ENCODE measurements at regions not wholly inside any gene's neighbourhood (a gene's known extent, or its start where the extent isn't known, plus 50 kb on each side); places are given as distances from the start of the nearest gene placed in this dataset.

DNA sequence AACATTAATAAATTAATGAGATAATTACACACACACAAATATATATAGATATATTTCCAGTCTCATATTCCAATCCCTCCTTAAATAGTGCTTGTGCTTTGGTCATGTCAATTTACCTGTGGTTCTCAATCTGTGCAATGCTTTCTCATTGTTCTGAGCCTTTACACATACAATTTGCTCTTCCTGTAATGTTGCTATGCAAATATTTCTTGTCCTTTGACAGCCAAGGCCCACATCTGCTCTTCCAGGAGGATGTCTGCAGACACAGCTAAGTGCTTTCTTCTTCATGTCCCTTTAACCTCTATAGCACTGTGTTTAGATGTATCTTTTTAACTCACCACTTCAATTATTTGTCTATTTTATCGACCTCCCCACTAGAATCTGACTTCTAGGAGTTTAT is 67.3 kb upstream of the RAPGEF2 start:
- DNase-seq (ENCODE audit: low read depth): no peak

DNA sequence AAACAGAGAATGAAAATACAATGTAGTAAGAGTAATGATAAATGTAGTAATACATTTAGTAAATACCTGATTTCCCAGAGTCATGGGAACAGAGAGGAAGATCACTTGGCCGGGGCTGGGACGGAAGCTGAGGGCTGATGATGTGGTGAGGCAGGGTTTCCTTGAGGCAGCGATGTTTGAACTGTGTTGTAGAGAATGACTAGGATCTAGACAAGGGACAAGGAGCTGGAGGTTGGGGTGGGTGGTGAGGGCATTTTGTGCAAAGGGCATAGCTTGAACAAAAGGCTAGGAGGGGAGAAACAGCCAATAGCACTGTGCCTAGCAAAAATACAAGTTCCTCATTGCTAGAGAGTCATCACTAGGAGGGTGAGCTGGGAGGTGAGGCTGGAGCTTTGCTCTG is 64.3 kb upstream of the RAPGEF2 start:
- no peak for DNase-seq (ENCODE audit: low read depth)

GRCh38 chr4:159041054-159042034 is 61.5 kb upstream of the RAPGEF2 start:
- DNase-seq (ENCODE audit: low read depth): no peak

DNA sequence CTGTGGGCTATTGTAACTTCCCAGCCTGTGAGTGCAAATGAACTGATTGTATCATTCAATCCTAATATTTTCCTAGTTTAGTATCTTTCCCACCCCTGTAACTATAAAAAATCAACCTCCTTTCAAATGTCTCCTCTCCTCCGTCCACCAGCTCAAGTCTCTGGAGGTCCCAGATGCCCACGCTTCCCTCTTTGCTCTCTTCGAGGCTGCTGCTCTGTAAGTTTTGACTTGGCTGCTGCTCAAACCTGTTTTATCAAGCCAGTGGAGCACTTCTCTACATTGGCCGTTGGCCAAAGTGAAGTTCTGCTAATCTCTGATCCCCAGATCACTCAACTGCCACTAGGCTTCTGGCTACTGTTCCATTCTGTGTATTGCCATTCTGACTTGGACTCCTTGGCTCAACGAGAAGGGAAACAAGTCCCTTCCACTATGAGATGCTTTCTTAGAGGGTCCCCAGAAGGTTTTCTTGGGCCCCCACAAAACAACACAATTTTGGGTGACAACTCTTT is 60.7 kb upstream of the RAPGEF2 start:
- DNase-seq (ENCODE audit: low read depth): no peak

GRCh38 chr4:159042868-159043267 is 60.0 kb upstream of the RAPGEF2 start:
- no peak for DNase-seq (ENCODE audit: low read depth)

- no peak for DNase-seq (ENCODE audit: low read depth)
These were observed 59.0 kb upstream of the RAPGEF2 start for GRCh38 chr4:159043861-159044260.

- no peak for DNase-seq (ENCODE audit: low read depth)
These were observed 57.6 kb upstream of the RAPGEF2 start for GRCh38 chr4:159045321-159045720.

- no peak for DNase-seq (ENCODE audit: low read depth)
These were observed 56.2 kb upstream of the RAPGEF2 start for GRCh38 chr4:159046683-159047082.

- peak; percentile 23 for DNase-seq (ENCODE audit: low read depth)
These were observed 55.3 kb upstream of the RAPGEF2 start for GRCh38 chr4:159047478-159048165.

- peak; percentile 36 for DNase-seq (ENCODE audit: low read depth)
These were observed 54.6 kb upstream of the RAPGEF2 start for GRCh38 chr4:159048166-159048886.

DNA sequence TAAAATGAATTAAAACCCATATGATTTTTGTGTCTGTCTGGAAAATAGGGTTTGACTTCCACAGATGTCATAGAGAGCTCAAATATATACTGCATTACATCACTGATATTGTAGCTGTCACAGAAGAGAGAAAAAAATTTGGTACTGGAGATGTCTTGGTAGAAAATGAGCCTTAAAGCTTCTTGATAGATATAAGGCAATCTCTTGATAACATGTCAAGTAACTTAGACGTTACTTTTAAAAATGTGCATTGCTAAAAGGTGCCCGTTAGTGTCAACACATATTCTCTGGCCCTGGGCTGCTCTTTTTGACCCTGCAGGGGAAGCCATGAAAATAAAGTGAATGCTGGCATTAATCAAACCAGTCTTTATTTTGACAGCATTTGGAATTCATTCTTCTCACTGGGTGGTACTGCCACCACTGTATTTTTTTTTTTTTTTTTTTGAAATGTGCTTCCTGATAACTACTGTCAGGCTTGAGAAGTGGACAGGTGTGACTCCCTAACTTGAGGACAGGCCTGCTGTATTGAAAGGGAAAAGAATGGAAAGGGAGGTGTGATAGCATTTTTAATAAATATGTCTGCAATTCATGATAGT is 53.0 kb upstream of the RAPGEF2 start:
- no peak for DNase-seq (ENCODE audit: low read depth)

DNA sequence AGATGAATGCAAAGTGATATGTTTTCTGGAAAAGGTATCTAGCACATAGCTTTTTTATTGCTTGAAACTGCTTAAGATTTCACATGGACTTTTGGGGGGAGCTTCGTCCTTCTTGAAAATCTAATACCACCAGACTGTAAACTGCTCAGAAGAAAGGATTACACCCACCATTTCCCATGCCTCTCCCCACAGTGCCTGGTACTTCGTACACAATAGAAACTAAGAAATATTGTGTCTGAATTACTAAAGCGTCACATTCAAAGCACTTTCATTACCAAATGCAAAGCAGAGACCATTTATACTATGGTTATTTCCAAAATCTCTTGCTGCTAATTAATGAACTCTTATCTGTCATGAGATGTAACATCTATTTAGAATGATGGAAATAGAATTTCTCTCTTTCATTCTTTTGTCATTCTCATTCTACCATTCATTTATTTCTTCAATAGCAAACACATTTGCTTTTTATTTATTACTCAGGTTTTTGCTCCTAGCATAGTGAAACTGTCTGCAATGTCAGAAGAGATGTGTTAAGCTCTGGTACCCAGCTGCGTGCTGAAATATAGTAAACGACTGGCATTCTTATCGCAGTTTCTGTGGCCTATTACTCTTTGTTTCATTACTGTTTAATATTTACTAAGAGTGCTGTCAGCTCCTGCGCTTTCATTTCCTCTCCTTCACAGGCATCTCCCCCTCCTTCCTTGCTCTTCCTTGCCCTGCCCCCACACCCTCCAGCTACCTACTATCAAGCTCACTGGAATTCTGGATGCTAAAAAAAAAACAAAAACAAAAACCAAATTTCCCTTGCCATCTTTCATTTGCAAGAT is 51.4 kb upstream of the RAPGEF2 start:
- no peak for DNase-seq (ENCODE audit: low read depth)

GRCh38 chr4:159052315-159052714 is 50.6 kb upstream of the RAPGEF2 start:
- DNase-seq (ENCODE audit: low read depth): no peak
